DOHH2 (cell line): ENCODE measurements at regions not wholly inside any gene's neighbourhood (a gene's known extent, or its start where the extent isn't known, plus 50 kb on each side); places are given as distances from the start of the nearest gene placed in this dataset.

Experiments
- H3F3A ChIP-seq: fragments of 200-600 bp; sonication (generic), shearing (Covaris generic); 2 replicates; pipeline ENCODE4 v1.6.0; 2016; ENCODE audit warnings: antibody characterized with exemption, mild to moderate bottlenecking; ENCODE audit not compliant: control insufficient read depth, insufficient read depth
- H3K27ac ChIP-seq: fragments of 200-600 bp; sonication (generic); 2 replicates; pipeline ENCODE4 v1.5.1; 2014; ENCODE audit warnings: low read depth, mild to moderate bottlenecking, low read length, moderate library complexity
- H3K27me3 ChIP-seq: fragments of 200-600 bp; sonication (generic); 2 replicates; pipeline ENCODE4 v1.6.1; 2014; ENCODE audit warnings: mild to moderate bottlenecking, low read length, mixed read lengths; ENCODE audit not compliant: control insufficient read depth
- H3K36me3 ChIP-seq: fragments of 200-600 bp; sonication (generic); 2 replicates; pipeline ENCODE4 v1.6.1; 2014; ENCODE audit warnings: mild to moderate bottlenecking, low read length, moderate library complexity, mixed read lengths; ENCODE audit not compliant: control insufficient read depth
- H3K4me1 ChIP-seq: fragments of 200-600 bp; sonication (generic); 2 replicates; pipeline ENCODE4 v1.6.1; 2014; ENCODE audit warnings: mild to moderate bottlenecking, low read length, mixed read lengths; ENCODE audit not compliant: control insufficient read depth
- H3K4me2 ChIP-seq: fragments of 200-600 bp; sonication (generic); 2 replicates; pipeline ENCODE4 v1.6.0; 2014; ENCODE audit warnings: mild to moderate bottlenecking, low read length, moderate library complexity
- H3K4me3 ChIP-seq: fragments of 200-600 bp; sonication (generic); 2 replicates; pipeline ENCODE4 v1.5.1; 2014; ENCODE audit warnings: mild to moderate bottlenecking, low read length, mixed read lengths
- H3K79me2 ChIP-seq: fragments of 200-600 bp; sonication (generic); 2 replicates; pipeline ENCODE4 v1.6.1; 2014; ENCODE audit warnings: mild to moderate bottlenecking, low read length, mixed read lengths; ENCODE audit not compliant: control insufficient read depth
- H3K9me2 ChIP-seq: fragments of 200-600 bp; sonication (generic); replicated peaks from 2 replicates; pipeline ENCODE4 v1.6.1; 2014; ENCODE audit warnings: mild to moderate bottlenecking, low read length, mixed read lengths; ENCODE audit not compliant: control insufficient read depth
- H3K9me3 ChIP-seq: fragments of 200-600 bp; sonication (generic); 2 replicates; pipeline ENCODE4 v1.6.1; 2014; ENCODE audit warnings: antibody characterized with exemption, low read length, mixed read lengths; ENCODE audit not compliant: control insufficient read depth, insufficient read depth
- H4K20me1 ChIP-seq: fragments of 200-600 bp; sonication (generic); 2 replicates; pipeline ENCODE4 v1.6.0; 2014; ENCODE audit warnings: low read depth, mild to moderate bottlenecking, antibody characterized with exemption, low read length, moderate library complexity; ENCODE audit not compliant: control insufficient read depth, insufficient read depth
- CTCF ChIP-seq: fragments of 200-600 bp; sonication (generic); IDR thresholded peaks from one replicate; pipeline ENCODE4 v1.5.1; 2014; ENCODE audit warnings: antibody characterized with exemption, mild to moderate bottlenecking, low read depth, low read length; ENCODE audit not compliant: poor library complexity, severe bottlenecking
- EZH2phosphoT487 ChIP-seq: fragments of 200-600 bp; sonication (generic); IDR thresholded peaks from 2 replicates; pipeline ENCODE4 v1.6.1; 2017; ENCODE audit warnings: borderline replicate concordance, mild to moderate bottlenecking, antibody characterized with exemption, low read length, moderate library complexity, mixed read lengths

- no peaks in the 10 kb centered on the region for H3K9me3 ChIP-seq
- H3K4me3 ChIP-seq: no peak overlapping the region
- H3F3A ChIP-seq: no peaks in the 10 kb centered on the region
- TF ChIP-seq EZH2phosphoT487 (no peak), CTCF (no peak)
- H3K4me2 ChIP-seq: no peak overlapping the region
- no peaks in the 10 kb centered on the region for H3K9me2 ChIP-seq
- H3K27me3 ChIP-seq: peaks cover 1% of the 10 kb centered on the region
- no peaks in the 10 kb centered on the region for H3K36me3 ChIP-seq
- H4K20me1 ChIP-seq: no peaks in the 10 kb centered on the region
- H3K27ac ChIP-seq: no peak overlapping the region
- H3K4me1 ChIP-seq: no peaks in the 10 kb centered on the region
- no peaks in the 10 kb centered on the region for H3K79me2 ChIP-seq
Measured at GRCh38 chr1:55333461-55333860, 118.3 kb upstream of the USP24 start.

- no peaks in the 10 kb centered on the region for H4K20me1 ChIP-seq
- no peak overlapping the region for H3K4me2 ChIP-seq
- no peaks in the 10 kb centered on the region for H3K27me3 ChIP-seq
- no peaks in the 10 kb centered on the region for H3K79me2 ChIP-seq
- H3K4me3 ChIP-seq: no peak overlapping the region
- no peaks in the 10 kb centered on the region for H3K36me3 ChIP-seq
- no peaks in the 10 kb centered on the region for H3K4me1 ChIP-seq
- H3K9me2 ChIP-seq: no peaks in the 10 kb centered on the region
- no peak for TF ChIP-seq EZH2phosphoT487
- no peak for TF ChIP-seq CTCF
- H3K9me3 ChIP-seq: no peaks in the 10 kb centered on the region
- H3F3A ChIP-seq: no peaks in the 10 kb centered on the region
- no peak overlapping the region for H3K27ac ChIP-seq
Measured at GRCh38 chr1:55331351-55331750, 116.2 kb upstream of the USP24 start.

GRCh38 chr1:55329808-55330432, 114.8 kb upstream of the USP24 start:
- Histone ChIP-seq H4K20me1 (no peaks in the 10 kb centered on the region), H3K27ac (no peak overlapping the region), H3K4me2 (no peak overlapping the region), H3F3A (no peaks in the 10 kb centered on the region), H3K27me3 (no peaks in the 10 kb centered on the region), H3K9me2 (no peaks in the 10 kb centered on the region), H3K4me1 (no peaks in the 10 kb centered on the region), H3K9me3 (no peaks in the 10 kb centered on the region), H3K79me2 (no peaks in the 10 kb centered on the region), H3K4me3 (no peak overlapping the region), H3K36me3 (no peaks in the 10 kb centered on the region)
- TF ChIP-seq EZH2phosphoT487 (no peak), CTCF (no peak)
